Natural killer cell (primary cell): ENCODE measurements at regions not wholly inside any gene's neighbourhood (a gene's known extent, or its start where the extent isn't known, plus 50 kb on each side); places are given as distances from the start of the nearest gene placed in this dataset.

Experiments
- ATAC-seq, 3 donors: fragments of 150-1000 bp in 2 of 3; fragments of 200-7000 bp in 1 of 3; cut with Tn5 transposase; 1 replicate in 1 of 3; 2 replicates in 2 of 3; pipeline ENCODE4 v1.10.0; 2021; ENCODE audit warnings: mild to moderate bottlenecking in 2 of 3, moderate library complexity in 2 of 3
- DNase-seq, 2 donors: peaks; one replicate each; pipeline versions ENCODE4 v3.0.0 to v3.0.0-alpha.2; 2013 to 2021; ENCODE audit warnings: mixed read lengths in 1 of 2
- H3K27ac ChIP-seq: one replicate; pipeline ENCODE4 v1.5.1; 2013; ENCODE audit warnings: mild to moderate bottlenecking, low read length
- H3K27me3 ChIP-seq: one replicate; pipeline ENCODE4 v1.6.1; 2013; ENCODE audit warnings: low read length; ENCODE audit not compliant: control insufficient read depth, insufficient read depth
- H3K36me3 ChIP-seq: one replicate; pipeline ENCODE4 v1.6.1; 2013; ENCODE audit warnings: low read length; ENCODE audit not compliant: control insufficient read depth, insufficient read depth
- H3K4me1 ChIP-seq: one replicate; pipeline ENCODE4 v1.6.1; 2013; ENCODE audit warnings: low read length; ENCODE audit not compliant: control insufficient read depth, insufficient read depth
- H3K4me3 ChIP-seq: one replicate; pipeline ENCODE4 v1.5.1; 2013; ENCODE audit warnings: low read length
- H3K9me3 ChIP-seq: one replicate; pipeline ENCODE4 v1.6.1; 2013; ENCODE audit warnings: low read length; ENCODE audit not compliant: control insufficient read depth, insufficient read depth
- H3K27ac Mint-ChIP-seq, 2 donors: one replicate each; pipeline ENCODE4 v1.8.0; 2022; ENCODE audit warnings: mild to moderate bottlenecking in 2 of 2, mixed read lengths in 2 of 2, moderate library complexity in 1 of 2
- H3K27me3 Mint-ChIP-seq, 2 donors: one replicate each; pipeline ENCODE4 v1.8.0; 2022; ENCODE audit warnings: low read depth in 2 of 2, mixed read lengths in 2 of 2
- H3K36me3 Mint-ChIP-seq: one replicate; pipeline ENCODE4 v1.8.0; 2022; ENCODE audit warnings: mixed read lengths
- H3K4me1 Mint-ChIP-seq, 2 donors: one replicate each; pipeline ENCODE4 v1.8.0; 2022; ENCODE audit warnings: mixed read lengths in 2 of 2
- H3K4me3 Mint-ChIP-seq: one replicate; pipeline ENCODE4 v1.8.0; 2022; ENCODE audit warnings: mild to moderate bottlenecking, moderate library complexity, mixed read lengths
- H3K9me3 Mint-ChIP-seq, 2 donors: one replicate each; pipeline ENCODE4 v1.8.0; 2022; ENCODE audit warnings: mixed read lengths in 2 of 2
- CTCF ChIP-seq: fragments of 200-600 bp; IDR thresholded peaks from one replicate; pipeline ENCODE4 v1.8.0; 2022; ENCODE audit warnings: antibody characterized with exemption
- WGBS: methylation state at CpG from one replicate; pipeline ENCODE4 v1.1.7; 2013; ENCODE audit warnings: missing lambda C conversion rate; ENCODE audit not compliant: insufficient coverage; 5-methylcytosine and 5-hydroxymethylcytosine counted together
- intact Hi-C: fragments of 100-400 bp; cut with micrococcal nuclease; formaldehyde crosslinking; loops from one replicate; pipeline ENCODE4 v1.14.2; 2022

GRCh38 chr7:25771491-25771890 lies 380.5 kb upstream of the NFE2L3 start:
- Histone ChIP-seq H3K9me3 (no peaks in the 10 kb centered on the region), H3K4me3 (no peak overlapping the region), H3K36me3 (no peaks in the 10 kb centered on the region), H3K27me3 (no peaks in the 10 kb centered on the region), H3K27ac (no peak overlapping the region), H3K4me1 (no peaks in the 10 kb centered on the region)
- intact Hi-C loops, result no loop called here
- Mint-ChIP-seq H3K27me3 (peaks cover 10 to 24% of the 10 kb centered on the region in 2 donors), H3K9me3 (no peaks in the 10 kb centered on the region), H3K4me1 (no peaks in the 10 kb centered on the region), H3K27ac (no peak overlapping the region), H3K4me3 (no peak overlapping the region), H3K36me3 (no peaks in the 10 kb centered on the region)
- no peak for TF ChIP-seq CTCF
- no peak for DNase-seq
- 93% methylated on average over 3 of the region's 4 CpGs for WGBS
- no peak for ATAC-seq

DNA sequence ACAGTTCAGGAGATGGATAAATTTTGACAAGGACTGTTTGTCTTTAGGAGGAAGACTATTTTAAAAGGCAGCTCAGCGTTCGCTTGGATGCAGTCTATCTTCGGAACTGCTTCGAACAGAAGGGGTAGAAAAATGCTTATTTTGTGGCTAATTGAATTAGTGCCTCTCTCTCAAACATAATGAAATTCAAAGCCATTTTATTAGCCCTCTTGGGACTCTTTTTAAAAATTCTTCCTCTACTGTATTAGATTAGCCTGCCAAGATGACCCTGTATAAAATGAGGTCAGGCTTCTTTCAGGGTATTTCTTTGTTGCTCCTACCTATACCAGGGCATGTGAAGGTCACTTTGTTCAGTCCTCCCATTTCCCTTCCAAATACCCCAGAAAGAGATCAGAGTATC lies 379.2 kb upstream of the NFE2L3 start:
- H3K36me3 ChIP-seq, result no peaks in the 10 kb centered on the region

GRCh38 chr7:25774675-25775074 lies 377.3 kb upstream of the NFE2L3 start:
- Histone ChIP-seq H3K9me3 (no peaks in the 10 kb centered on the region), H3K27ac (no peak overlapping the region), H3K4me1 (no peaks in the 10 kb centered on the region), H3K27me3 (no peaks in the 10 kb centered on the region), H3K36me3 (no peaks in the 10 kb centered on the region), H3K4me3 (no peak overlapping the region)
- intact Hi-C loops, result no loop called here
- Mint-ChIP-seq H3K27ac (no peak overlapping the region), H3K27me3 (peaks cover 8 to 10% of the 10 kb centered on the region in 2 donors), H3K4me3 (no peak overlapping the region), H3K9me3 (peaks cover 0 to 2% of the 10 kb centered on the region in 2 donors), H3K4me1 (no peaks in the 10 kb centered on the region), H3K36me3 (no peaks in the 10 kb centered on the region)
- TF ChIP-seq CTCF, result no peak
- WGBS, result 96% methylated on average over 1 of the region's 1 CpG
- no peak for DNase-seq
- no peak for ATAC-seq

More for the DNA sequence above, 379.2 kb upstream of the NFE2L3 start:
- peaks cover 14 to 21% of the 10 kb centered on the region in 2 donors for H3K27me3 Mint-ChIP-seq
- H3K27ac Mint-ChIP-seq, result no peak overlapping the region
- TF ChIP-seq CTCF, result no peak
- no peaks in the 10 kb centered on the region for H3K9me3 ChIP-seq
- no peaks in the 10 kb centered on the region for H3K27me3 ChIP-seq
- H3K4me3 Mint-ChIP-seq, result no peak overlapping the region
- DNase-seq (no peak), ATAC-seq (no peak)
- peaks cover 0 to 2% of the 10 kb centered on the region in 2 donors for H3K9me3 Mint-ChIP-seq
- WGBS, result 100% methylated on average over 2 of the region's 4 CpGs
- intact Hi-C loops, result no loop called here
- H3K4me3 ChIP-seq, result no peak overlapping the region
- no peaks in the 10 kb centered on the region for H3K36me3 Mint-ChIP-seq
- no peak overlapping the region for H3K27ac ChIP-seq
- H3K4me1 Mint-ChIP-seq, result no peaks in the 10 kb centered on the region
- H3K4me1 ChIP-seq, result no peaks in the 10 kb centered on the region

DNA sequence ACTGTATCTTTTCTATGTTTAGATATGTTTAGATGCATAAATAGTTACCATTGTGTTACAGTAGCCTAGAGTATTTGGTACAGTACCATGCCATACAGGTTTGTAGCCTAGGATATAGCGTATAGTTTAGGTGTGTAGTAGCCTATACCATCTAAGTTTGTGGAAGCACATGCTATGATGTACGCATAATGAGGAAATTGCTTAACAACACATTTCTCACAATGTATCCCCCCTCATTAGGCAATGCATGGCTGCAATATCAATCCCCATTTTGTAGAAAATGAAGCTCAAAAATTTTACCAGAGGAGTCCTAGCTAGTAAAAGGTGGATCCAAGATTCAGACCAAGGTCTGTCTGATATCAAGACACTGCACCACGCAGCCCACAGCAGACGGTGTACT lies 376.4 kb upstream of the NFE2L3 start:
- Histone ChIP-seq H3K4me1 (no peaks in the 10 kb centered on the region), H3K36me3 (no peaks in the 10 kb centered on the region), H3K4me3 (no peak overlapping the region), H3K9me3 (no peaks in the 10 kb centered on the region), H3K27me3 (no peaks in the 10 kb centered on the region), H3K27ac (no peak overlapping the region)
- intact Hi-C loops, result no loop called here
- Mint-ChIP-seq H3K27me3 (peaks cover 8 to 10% of the 10 kb centered on the region in 2 donors), H3K36me3 (no peaks in the 10 kb centered on the region), H3K4me1 (no peaks in the 10 kb centered on the region), H3K9me3 (peaks cover 0 to 2% of the 10 kb centered on the region in 2 donors), H3K4me3 (no peak overlapping the region), H3K27ac (no peak overlapping the region)
- ATAC-seq (no peak), DNase-seq (no peak)
- WGBS, result 81% methylated on average over 2 of the region's 4 CpGs
- no peak for TF ChIP-seq CTCF
